DOHH2 (cell line): ENCODE measurements at regions not wholly inside any gene's neighbourhood (a gene's known extent, or its start where the extent isn't known, plus 50 kb on each side); places are given as distances from the start of the nearest gene placed in this dataset.

ENCODE experiments used
- CTCF ChIP-seq: fragments of 200-600 bp; sonication (generic); IDR thresholded peaks from one replicate; pipeline ENCODE4 v1.5.1; 2014; ENCODE audit warnings: antibody characterized with exemption, mild to moderate bottlenecking, low read depth, low read length; ENCODE audit not compliant: poor library complexity, severe bottlenecking
- EZH2phosphoT487 ChIP-seq: fragments of 200-600 bp; sonication (generic); IDR thresholded peaks from 2 replicates; pipeline ENCODE4 v1.6.1; 2017; ENCODE audit warnings: borderline replicate concordance, mild to moderate bottlenecking, antibody characterized with exemption, low read length, moderate library complexity, mixed read lengths

GRCh38 chr12:65694130-65694529 is 130.2 kb upstream of the HMGA2 start:
- TF ChIP-seq CTCF, result no peak
- no peak for TF ChIP-seq EZH2phosphoT487
